ENCODE measurements at regions not wholly inside any gene's neighbourhood (a gene's known extent, or its start where the extent isn't known, plus 50 kb on each side); places are given as distances from the start of the nearest gene placed in this dataset.

DNA sequence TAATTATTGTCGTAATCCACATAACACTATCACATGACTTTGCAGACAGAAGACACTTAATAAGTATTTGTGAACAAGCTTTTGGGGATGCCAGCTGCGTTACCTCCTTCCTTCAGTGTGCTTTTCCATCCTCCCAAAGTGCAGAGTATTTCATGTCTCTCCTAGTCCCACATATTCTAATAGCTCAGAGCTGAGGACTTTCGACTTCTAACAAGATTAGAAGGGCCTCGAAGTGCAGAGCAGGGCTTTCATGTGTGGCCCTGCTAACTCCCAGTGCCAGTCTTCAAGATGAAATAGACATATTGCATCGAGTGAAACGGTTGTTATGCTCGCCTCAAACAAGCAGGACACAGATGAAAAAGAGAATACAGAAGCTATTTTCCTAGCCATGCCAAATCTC lies 125.7 kb upstream of the RNF32 start:
- Histone ChIP-seq H3K4ac (ENCODE audit: low read depth, low read length) (no peak overlapping the region), H2BK15ac (ENCODE audit: low read depth, low read length) (no peak overlapping the region), H3K27ac (ENCODE audit: insufficient read depth, low read length) (no peak overlapping the region), H2BK120ac (ENCODE audit: low read depth, low read length) (no peak overlapping the region), H2AFZ (replicated peaks; ENCODE audit: low read length, poor library complexity) (no peak overlapping the region), H3K4me2 (ENCODE audit: low read depth, low read length) (no peak overlapping the region), H3K9ac (ENCODE audit: low read depth, low read length) (no peak overlapping the region), H2AK9ac (replicated peaks; ENCODE audit: low read depth, low read length, poor library complexity) (no peak overlapping the region), H4K8ac (ENCODE audit: low read depth in 2 of 2, low read length in 2 of 2) (no peak overlapping the region), H2AK5ac (ENCODE audit: low read depth, low read length) (no peak overlapping the region), H3K56ac (ENCODE audit: extremely low read depth, insufficient read depth, low read length) (no peak overlapping the region), H4K5ac (ENCODE audit: low read depth, low read length) (no peak overlapping the region), H3K79me1 (ENCODE audit: low read depth in 1 of 2, low read length in 2 of 2) (no peaks in the 10 kb centered on the region), H3K27me3 (ENCODE audit: control insufficient read depth, insufficient read depth, low read length) (no peaks in the 10 kb centered on the region), H3K18ac (ENCODE audit: low read depth, low read length) (no peak overlapping the region), H4K20me1 (ENCODE audit: insufficient read depth, low read length) (no peaks in the 10 kb centered on the region), H3K36me3 (ENCODE audit: control insufficient read depth, insufficient read depth, low read length) (no peaks in the 10 kb centered on the region), H3K4me3 (ENCODE audit: insufficient read depth, low read depth, low read length) (no peak overlapping the region), H3K23ac (ENCODE audit: low read depth, low read length) (no peak overlapping the region), H2BK5ac (ENCODE audit: low read depth, low read length, poor library complexity, severe bottlenecking) (no peak overlapping the region), H3K14ac (replicated peaks; ENCODE audit: low read depth, low read length) (no peak overlapping the region), H2BK20ac (ENCODE audit: low read depth, low read length) (no peak overlapping the region), H4K91ac (ENCODE audit: insufficient read depth, low read depth, low read length) (no peak overlapping the region), H3K9me3 (ENCODE audit: control insufficient read depth, insufficient read depth, low read length) (peaks cover 16% of the 10 kb centered on the region), H3K9me1 (ENCODE audit: insufficient read depth, low read length) (no peaks in the 10 kb centered on the region), H3K4me1 (ENCODE audit: control insufficient read depth, insufficient read depth, low read length) (no peaks in the 10 kb centered on the region)
- in situ Hi-C loops (cut with MboI; ENCODE audit: low sequenced_read_pairs), result no loop called here
- 31% methylated on average over 2 of the region's 7 CpGs; no CpG with 5 or more reads in 1 of the 2 experiments for WGBS, 2 experiments (ENCODE audit: extremely low coverage in 2 of 2, insufficient read length in 1 of 2)
- ATAC-seq (ENCODE audit: low read depth) (no peak), DNase-seq (no peak)
- ChIA-PET POLR2A (ENCODE audit: unreplicated experiment) (no interaction called here), CTCF (interaction anchor here (0.5 kb wide), 1 partner anchor 163 kb away, joined by 3 read pairs; no protein-coding TSS in a partner anchor)
- dilution Hi-C loops (cut with HindIII; ENCODE audit: low sequenced_read_pairs, unreplicated experiment), result no loop called here
- no TSS peak for BruUV-seq (replicated peaks)
- TF ChIP-seq, protein P1, sequence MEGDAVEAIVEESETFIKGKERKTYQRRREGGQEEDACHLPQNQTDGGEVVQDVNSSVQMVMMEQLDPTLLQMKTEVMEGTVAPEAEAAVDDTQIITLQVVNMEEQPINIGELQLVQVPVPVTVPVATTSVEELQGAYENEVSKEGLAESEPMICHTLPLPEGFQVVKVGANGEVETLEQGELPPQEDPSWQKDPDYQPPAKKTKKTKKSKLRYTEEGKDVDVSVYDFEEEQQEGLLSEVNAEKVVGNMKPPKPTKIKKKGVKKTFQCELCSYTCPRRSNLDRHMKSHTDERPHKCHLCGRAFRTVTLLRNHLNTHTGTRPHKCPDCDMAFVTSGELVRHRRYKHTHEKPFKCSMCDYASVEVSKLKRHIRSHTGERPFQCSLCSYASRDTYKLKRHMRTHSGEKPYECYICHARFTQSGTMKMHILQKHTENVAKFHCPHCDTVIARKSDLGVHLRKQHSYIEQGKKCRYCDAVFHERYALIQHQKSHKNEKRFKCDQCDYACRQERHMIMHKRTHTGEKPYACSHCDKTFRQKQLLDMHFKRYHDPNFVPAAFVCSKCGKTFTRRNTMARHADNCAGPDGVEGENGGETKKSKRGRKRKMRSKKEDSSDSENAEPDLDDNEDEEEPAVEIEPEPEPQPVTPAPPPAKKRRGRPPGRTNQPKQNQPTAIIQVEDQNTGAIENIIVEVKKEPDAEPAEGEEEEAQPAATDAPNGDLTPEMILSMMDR (conservative IDR thresholded peaks at IDR 0.05; ENCODE audit: low read depth, low read length), result no peak
- TF ChIP-seq NFE2L2 (IDR thresholded peaks at IDR 0.05; ENCODE audit: low read depth, low read length) (no peak), SMC3 (IDR thresholded peaks at IDR 0.05; ENCODE audit: low read depth, low read length) (no peak), MXI1 (IDR thresholded peaks at IDR 0.05; ENCODE audit: borderline replicate concordance, low read depth, low read length) (no peak)
- intact Hi-C loops (cut with micrococcal nuclease), result no loop called here
